Duodenal mucosa (tissue), 2 donors: ENCODE measurements at regions not wholly inside any gene's neighbourhood (a gene's known extent, or its start where the extent isn't known, plus 50 kb on each side); places are given as distances from the start of the nearest gene placed in this dataset.
"Not testable (repeated sequence)": the region's sequence is repeated elsewhere in the genome, so short reads cannot be mapped to it uniquely, and the experiment has no call there.

ENCODE experiments used
- H3K27ac ChIP-seq: one replicate; pipeline ENCODE4 v1.7.0; 2013; ENCODE audit warnings: low read depth, low read length
- H3K27me3 ChIP-seq, 2 donors: one replicate each; pipeline ENCODE4 v1.7.0; 2013; ENCODE audit warnings: low read length in 2 of 2, control low read depth in 1 of 2; ENCODE audit not compliant: insufficient read depth in 2 of 2, control insufficient read depth in 1 of 2
- H3K36me3 ChIP-seq, 2 donors: one replicate each; pipeline ENCODE4 v1.7.0; 2013; ENCODE audit warnings: low read length in 2 of 2, control low read depth in 1 of 2; ENCODE audit not compliant: insufficient read depth in 2 of 2, control insufficient read depth in 1 of 2
- H3K4me1 ChIP-seq, 2 donors: one replicate each; pipeline ENCODE4 v1.7.0; 2013; ENCODE audit warnings: low read length in 2 of 2, control low read depth in 1 of 2; ENCODE audit not compliant: insufficient read depth in 2 of 2, control insufficient read depth in 1 of 2
- H3K4me3 ChIP-seq, 2 donors: one replicate each; pipeline ENCODE4 v1.7.0; 2013; ENCODE audit warnings: low read length in 2 of 2, low read depth in 1 of 2
- H3K9ac ChIP-seq, 2 donors: one replicate each; pipeline ENCODE4 v1.7.0; 2013; ENCODE audit warnings: low read length in 2 of 2, low read depth in 1 of 2
- H3K9me3 ChIP-seq, 2 donors: one replicate each; pipeline ENCODE4 v1.7.0; 2013; ENCODE audit warnings: low read length in 2 of 2, control low read depth in 1 of 2; ENCODE audit not compliant: control insufficient read depth in 1 of 2

- H3K27me3 ChIP-seq, H3K27ac ChIP-seq, H3K4me3 ChIP-seq, H3K9me3 ChIP-seq, H3K4me1 ChIP-seq, H3K36me3 ChIP-seq, H3K9ac ChIP-seq: not testable (repeated sequence)
These were observed 365.2 kb downstream of the BCL2L11 start for GRCh38 chr2:111485895-111486294.

- not testable (repeated sequence) for H3K4me1 ChIP-seq, H3K4me3 ChIP-seq, H3K36me3 ChIP-seq, H3K27me3 ChIP-seq, H3K27ac ChIP-seq, H3K9me3 ChIP-seq, H3K9ac ChIP-seq
These were observed 367.7 kb downstream of the BCL2L11 start for GRCh38 chr2:111488451-111488850.

DNA sequence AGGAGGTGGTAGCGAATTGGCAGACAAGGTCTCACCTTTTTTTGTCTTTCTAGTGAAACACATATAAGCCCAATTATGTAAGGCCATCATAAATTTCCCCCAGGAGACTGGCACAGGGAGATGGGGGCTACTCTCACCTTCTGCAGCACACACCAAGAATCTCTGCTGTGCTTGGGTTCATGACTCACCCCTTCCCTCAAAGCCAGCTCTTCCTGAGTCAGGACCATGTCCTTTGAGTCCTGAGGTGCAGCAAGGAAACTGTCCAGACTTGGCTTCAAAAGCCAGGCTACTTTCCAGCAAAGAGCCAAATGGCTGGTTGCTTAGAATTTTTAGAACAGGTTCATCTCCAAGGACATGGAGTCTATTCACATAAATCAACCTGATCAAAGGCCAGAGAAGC, 368.7 kb downstream of the BCL2L11 start:
- not testable (repeated sequence) for H3K9me3 ChIP-seq, H3K4me1 ChIP-seq, H3K27ac ChIP-seq, H3K36me3 ChIP-seq, H3K9ac ChIP-seq, H3K4me3 ChIP-seq, H3K27me3 ChIP-seq

DNA sequence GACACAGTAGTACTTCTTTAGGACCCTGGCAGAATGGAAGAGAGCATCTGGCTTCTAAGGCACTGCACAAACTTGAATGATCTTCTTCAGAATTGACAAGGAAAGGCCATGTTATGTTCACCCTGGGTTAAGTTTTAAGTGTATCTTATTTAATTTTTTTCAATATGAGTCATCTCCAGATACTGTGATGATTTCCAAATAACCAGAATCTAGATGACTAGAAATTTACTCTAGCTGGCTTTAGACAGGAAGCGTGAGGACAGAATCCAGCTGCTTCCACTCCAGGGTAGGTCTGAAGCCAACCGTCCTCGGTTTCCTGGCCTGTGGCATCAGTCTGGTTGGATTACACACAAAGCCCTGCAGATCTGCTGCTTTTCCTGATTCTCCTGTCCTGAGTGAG, 370.5 kb downstream of the BCL2L11 start:
- not testable (repeated sequence) for H3K4me3 ChIP-seq, H3K27me3 ChIP-seq, H3K9ac ChIP-seq, H3K27ac ChIP-seq, H3K9me3 ChIP-seq, H3K4me1 ChIP-seq, H3K36me3 ChIP-seq

- H3K4me3 ChIP-seq, H3K36me3 ChIP-seq: not testable (repeated sequence)
These were observed 370.9 kb downstream of the BCL2L11 start for GRCh38 chr2:111491614-111492013.

GRCh38 chr2:111492995-111493719, 372.4 kb downstream of the BCL2L11 start:
- not testable (repeated sequence) for H3K27me3 ChIP-seq, H3K9ac ChIP-seq, H3K36me3 ChIP-seq, H3K9me3 ChIP-seq, H3K27ac ChIP-seq, H3K4me1 ChIP-seq
- peak overlapping the region in 1 of 2 donors; percentile 16 for H3K4me3 ChIP-seq

More at GRCh38 chr2:111491614-111492013, 370.9 kb downstream of the BCL2L11 start:
- H3K27ac ChIP-seq, H3K27me3 ChIP-seq, H3K9me3 ChIP-seq, H3K4me1 ChIP-seq, H3K9ac ChIP-seq: not testable (repeated sequence)

GRCh38 chr2:111493720-111494078, 373.0 kb downstream of the BCL2L11 start:
- peak overlapping the region in 1 of 2 donors; percentile 16 for H3K4me3 ChIP-seq

GRCh38 chr2:111494288-111494980, 373.7 kb downstream of the BCL2L11 start:
- not testable (repeated sequence) for H3K4me1 ChIP-seq, H3K27me3 ChIP-seq, H3K9ac ChIP-seq, H3K36me3 ChIP-seq, H3K9me3 ChIP-seq
- peak overlapping the region; percentile 6 for H3K27ac ChIP-seq
- peak overlapping the region; percentile 22 to 40 for H3K4me3 ChIP-seq

More at GRCh38 chr2:111493720-111494078, 373.0 kb downstream of the BCL2L11 start:
- not testable (repeated sequence) for H3K36me3 ChIP-seq, H3K9ac ChIP-seq, H3K27ac ChIP-seq, H3K27me3 ChIP-seq, H3K9me3 ChIP-seq, H3K4me1 ChIP-seq

GRCh38 chr2:111494981-111495315, 374.2 kb downstream of the BCL2L11 start:
- H3K27ac ChIP-seq, H3K27me3 ChIP-seq, H3K4me1 ChIP-seq, H3K9me3 ChIP-seq, H3K36me3 ChIP-seq, H3K9ac ChIP-seq: not testable (repeated sequence)
- peak overlapping the region in 1 of 2 donors; percentile 40 for H3K4me3 ChIP-seq

GRCh38 chr2:111495636-111496035, 374.9 kb downstream of the BCL2L11 start:
- H3K27ac ChIP-seq, result not testable (repeated sequence)

More at GRCh38 chr2:111495636-111496035, 374.9 kb downstream of the BCL2L11 start:
- not testable (repeated sequence) for H3K9me3 ChIP-seq, H3K27me3 ChIP-seq, H3K36me3 ChIP-seq, H3K9ac ChIP-seq, H3K4me3 ChIP-seq, H3K4me1 ChIP-seq
